ENCODE measurements at regions not wholly inside any gene's neighbourhood (a gene's known extent, or its start where the extent isn't known, plus 50 kb on each side); places are given as distances from the start of the nearest gene placed in this dataset.

- no peak for TF ChIP-seq CTCF (IDR thresholded peaks at IDR 0.05)
- TF ChIP-seq POLR2A (IDR thresholded peaks at IDR 0.05): no peak
- no peak for TF ChIP-seq EP300 (IDR thresholded peaks at IDR 0.05)
Measured at GRCh38 chr1:88509379-88509778, 174.7 kb upstream of the PKN2 start.
